RPMI8226 (cell line): ENCODE measurements at regions not wholly inside any gene's neighbourhood (a gene's known extent, or its start where the extent isn't known, plus 50 kb on each side); places are given as distances from the start of the nearest gene placed in this dataset.
A peak's percentile ranks its signal among the peaks of the same experiment; 100 is the strongest.
"Not testable (repeated sequence)": the region's sequence is repeated elsewhere in the genome, so short reads cannot be mapped to it uniquely, and the experiment has no call there.

ENCODE experiments used
- DNase-seq: peaks from one replicate; pipeline ENCODE4 v3.0.0-alpha.2; 2015

DNA sequence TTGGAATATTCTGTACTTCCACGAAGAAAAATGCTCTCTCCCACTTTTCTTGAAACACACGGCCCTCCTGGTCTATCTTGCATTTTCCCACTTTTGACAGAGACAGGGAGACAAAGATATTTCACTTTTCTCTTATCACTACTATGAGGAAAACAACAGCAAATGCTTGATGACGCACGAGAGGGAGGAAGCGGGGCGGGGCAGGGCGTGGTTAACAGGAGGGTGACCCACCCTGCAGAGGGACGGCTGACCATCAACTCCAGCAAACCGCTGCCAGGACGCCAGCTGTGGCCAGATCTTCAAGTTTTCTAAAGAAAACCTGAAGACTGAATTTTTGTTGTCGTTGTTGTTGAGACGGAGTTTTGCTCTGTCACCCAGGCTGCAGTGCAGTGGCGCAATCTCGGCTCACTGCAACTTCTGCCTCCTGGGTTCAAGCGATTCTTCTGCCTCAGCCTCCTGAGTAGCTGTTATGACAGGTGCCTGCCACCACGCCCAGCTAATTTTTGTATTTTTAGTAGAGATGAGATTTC is 63.8 kb downstream of the NSUN5 start:
- not testable (repeated sequence) for DNase-seq

DNA sequence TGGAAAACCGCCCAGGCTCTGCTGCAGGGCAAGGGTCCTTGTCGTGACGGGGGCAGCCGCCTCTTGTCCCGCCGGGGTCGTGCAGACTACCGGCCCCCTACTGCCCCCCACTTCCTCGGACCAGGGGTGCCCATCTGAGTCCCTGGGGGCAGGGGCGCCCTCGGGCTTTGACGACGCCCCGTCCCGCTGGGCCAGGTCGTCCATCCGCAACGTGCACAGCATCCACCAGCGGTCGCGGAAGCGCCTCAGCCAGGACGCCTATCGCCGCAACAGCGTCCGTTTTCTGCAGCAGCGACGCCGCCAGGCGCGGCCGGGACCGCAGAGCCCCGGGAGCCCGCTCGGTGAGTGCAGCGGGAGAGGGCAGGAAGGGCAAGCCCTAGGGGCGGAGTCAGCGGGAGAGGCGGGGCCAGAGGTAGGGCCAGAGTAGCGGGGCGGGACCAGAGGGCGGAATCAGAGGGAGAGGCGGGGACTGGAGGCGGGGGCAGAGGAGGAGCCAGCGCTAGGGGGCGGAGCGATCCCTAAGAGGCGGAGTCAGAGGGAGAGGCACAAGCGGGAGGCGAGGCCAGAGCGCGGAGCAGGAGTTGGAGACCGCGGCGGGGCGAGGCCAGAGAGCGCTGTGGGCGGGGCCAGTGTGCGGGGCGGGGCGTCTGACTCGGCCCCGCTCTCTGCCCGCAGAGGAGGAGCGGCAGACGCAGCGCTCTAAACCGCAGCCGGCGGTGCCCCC is 73.5 kb downstream of the NSUN5 start:
- not testable (repeated sequence) for DNase-seq

DNA sequence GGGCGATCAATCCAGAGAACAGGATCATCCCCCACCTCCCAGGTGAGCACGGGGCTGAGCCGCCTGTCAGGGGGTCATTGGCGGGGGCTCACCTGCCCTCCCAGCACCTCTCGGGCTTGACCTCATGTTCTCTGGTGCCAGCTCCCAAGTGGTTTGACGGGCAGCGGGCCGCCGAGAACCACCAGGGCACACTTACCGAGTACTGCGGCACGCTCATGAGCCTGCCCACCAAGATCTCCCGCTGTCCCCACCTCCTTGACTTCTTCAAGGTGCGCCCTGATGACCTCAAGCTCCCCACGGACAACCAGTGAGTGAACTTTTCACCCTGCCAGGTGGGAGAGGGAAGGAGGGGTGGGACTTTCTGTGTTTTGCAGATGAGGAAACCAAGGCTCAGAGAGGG is 82.9 kb downstream of the NSUN5 start:
- DNase-seq, result not testable (repeated sequence)

DNA sequence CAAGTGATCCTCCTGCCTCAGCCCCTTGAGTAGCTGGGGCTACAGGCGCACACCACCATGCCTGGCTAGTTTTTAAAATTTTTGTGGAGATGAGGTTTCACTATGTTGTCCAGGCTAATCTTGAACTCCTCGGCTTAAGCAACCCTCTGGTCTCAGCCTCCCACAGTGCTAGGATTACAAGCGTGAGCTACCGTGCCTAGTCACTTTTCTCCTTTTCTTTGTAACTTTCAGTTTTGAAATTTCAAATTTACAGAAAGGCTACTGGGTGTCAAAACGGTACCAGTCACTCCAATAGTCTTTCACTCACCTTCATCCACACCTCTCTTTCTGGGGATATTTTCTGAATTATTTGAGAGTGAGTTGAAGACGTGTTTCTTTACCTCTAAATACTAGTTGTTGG is 86.9 kb downstream of the NSUN5 start:
- DNase-seq, result not testable (repeated sequence)

DNA sequence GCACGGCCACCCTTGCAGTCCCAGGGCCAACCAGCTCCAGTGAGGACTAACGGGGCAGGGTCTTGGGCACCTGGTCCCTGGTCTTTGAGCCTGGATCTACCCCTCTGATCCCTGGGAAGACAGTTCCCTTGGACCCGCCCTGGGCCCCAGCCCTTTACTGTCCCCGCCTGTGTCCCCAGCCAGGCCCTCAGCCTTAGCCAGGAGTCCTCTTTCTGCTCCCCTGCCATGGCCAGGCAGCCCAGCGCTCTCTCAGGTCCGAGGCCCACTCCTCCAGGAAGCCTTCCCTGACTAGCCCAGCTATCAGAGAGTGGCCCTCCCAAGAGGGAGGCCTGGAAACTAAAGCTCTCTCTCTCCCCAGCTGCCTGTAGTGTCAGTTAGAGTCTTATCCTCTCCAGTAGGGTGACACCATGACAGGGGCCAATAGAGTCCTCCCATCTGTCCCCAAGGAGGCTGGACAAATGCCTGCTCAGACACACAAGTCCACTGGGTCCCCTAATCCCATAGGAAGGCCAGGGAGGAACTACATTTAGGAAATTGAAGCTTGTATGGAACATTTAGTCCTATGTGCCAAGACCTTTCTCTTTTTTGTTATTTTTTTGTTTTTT is 87.8 kb downstream of the NSUN5 start:
- not testable (repeated sequence) for DNase-seq

DNA sequence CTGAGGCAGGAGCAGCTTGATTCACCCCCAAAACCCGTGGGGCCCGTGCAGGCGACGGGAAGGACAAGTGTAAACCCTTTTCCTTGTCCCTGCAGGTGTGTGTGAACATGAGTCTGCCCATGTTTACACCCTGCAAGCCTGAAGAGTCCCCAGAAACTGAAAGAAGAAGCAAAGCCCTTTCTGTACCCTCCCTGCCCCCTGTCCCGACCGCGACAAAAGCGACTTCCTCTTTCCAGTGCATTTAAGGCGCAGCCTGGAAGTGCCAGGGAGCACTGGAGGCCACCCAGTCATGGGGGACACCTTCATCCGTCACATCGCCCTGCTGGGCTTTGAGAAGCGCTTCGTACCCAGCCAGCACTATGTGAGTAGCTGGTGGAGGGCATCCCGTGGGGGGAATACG is 88.3 kb downstream of the NSUN5 start:
- not testable (repeated sequence) for DNase-seq

DNA sequence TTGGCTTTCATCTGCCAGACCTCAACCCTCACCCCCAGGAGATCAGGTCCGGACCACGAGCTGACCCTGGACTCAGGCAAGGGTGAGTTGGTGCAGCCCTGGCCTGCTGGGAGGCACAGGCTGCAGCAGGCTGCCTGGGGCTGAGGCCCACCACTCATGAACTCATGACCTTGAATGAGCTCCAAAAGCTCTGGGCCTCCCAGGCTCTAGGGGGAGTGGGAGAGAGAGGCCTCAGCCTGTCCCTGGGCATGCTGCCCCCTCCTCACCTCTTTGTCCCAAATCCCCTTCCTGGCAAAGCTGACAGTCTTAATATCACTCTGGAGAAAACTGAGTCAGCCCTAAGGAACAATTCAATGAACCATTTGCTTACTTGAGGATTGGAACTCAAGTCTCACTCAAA is 89.8 kb downstream of the NSUN5 start:
- not testable (repeated sequence) for DNase-seq

DNA sequence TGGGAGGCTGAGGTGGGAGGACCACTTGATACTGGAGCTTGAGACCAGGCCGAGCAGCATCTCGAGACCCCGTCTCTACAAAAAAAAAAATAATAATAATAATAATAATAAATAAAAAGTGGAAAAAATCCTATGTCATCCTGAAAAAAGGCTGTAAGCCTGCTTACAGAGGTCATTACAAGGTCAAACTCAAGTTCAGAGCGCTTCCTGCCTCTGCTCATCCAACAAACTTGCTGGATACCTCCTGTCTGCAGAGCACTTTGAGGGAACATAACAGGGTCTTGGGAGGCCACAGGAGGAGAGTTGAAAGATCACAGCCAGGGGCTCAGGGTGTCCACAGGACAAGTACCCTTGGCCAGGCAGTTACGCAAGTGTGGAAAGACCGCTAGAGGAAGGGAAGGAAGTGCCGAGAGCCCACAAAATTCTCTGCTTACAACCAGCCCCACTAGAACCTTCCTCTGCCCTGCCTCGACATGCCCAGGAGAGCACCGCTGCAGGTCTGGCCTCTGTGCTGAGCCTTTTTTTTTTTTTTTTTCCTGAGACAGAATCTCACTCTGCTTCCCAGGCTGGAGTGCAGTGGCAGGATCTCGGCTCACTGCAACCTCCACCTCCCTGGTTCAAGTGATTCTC is 92.5 kb downstream of the NSUN5 start:
- DNase-seq, result not testable (repeated sequence)

DNA sequence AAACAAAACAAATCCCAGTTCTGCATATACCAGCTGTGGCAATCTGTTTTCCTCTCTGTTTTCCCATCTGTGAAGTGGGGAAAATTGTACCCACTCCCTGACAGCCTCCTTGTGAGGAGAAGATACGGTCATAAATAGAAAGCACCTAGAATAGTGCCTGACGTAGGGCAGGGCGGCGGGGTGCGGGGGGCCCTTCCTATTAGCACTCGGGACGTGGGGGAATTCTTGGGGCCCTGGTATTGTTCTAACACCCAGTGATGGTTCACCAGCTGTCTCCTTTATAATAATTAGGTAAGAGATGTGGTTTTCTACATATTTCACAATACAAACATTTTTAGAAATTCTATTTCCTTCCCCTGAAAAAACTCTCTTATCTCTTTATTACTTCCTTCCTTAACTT is 93.4 kb downstream of the NSUN5 start:
- DNase-seq, result not testable (repeated sequence)

DNA sequence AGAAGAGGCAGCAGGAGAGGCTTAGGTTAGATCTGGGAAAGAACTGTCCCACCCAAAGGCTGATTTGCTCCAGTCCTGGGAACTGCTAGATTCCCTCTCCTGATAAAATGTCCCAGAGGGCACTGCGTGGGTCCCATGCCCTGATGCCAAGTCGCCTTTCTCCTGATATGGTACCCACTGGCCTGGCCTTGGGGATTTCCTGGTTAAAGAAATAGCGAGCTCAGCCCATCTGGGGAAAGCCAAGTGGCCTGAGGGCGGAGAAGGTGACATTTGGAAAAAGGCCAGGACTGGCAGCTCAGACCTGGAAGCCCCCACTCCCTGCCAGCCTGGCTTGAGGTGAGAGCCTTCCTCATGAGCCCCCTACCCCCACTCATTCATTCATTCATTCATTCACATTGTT is 94.2 kb downstream of the NSUN5 start:
- DNase-seq, result peak; percentile 3

DNA sequence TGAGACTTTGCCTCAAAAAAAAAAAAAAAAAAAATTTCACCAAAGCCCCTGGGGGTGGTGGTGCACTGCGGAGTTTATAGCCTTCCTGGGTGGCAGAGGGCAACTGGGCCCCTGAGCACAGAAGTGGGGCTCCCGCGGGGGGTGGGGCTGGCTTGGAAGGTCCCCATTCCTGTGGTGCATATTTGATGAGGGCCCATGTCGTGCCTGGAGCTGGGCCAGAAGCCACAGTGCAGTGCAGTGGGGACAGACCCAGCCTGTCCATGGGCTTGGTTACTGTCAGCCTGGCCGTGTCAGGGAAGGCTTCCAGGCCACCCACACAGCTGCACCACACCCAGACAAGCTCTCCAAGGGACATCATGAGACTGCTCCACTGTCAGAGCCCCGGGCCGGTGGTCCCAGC is 95.5 kb downstream of the NSUN5 start:
- DNase-seq, result not testable (repeated sequence)

DNA sequence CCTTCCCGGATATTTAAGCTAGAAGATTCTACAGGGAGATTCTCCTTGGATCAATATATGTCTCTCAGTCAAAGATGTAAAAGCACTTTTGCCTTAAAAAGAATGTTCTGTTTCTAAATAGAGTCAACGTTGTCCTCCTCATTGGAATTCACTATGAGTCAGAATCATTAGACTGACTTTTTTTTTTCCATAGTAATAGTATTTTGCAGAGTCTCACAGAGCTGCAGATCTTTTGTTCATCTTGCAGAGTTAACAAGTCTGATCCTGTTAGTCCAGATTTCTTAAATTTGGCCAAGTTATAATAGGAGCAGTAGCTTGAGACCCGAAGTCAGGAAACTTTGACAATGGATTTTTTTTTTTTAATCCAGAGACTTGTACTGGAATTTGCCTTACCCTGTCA is 103.0 kb downstream of the NSUN5 start:
- DNase-seq, result not testable (repeated sequence)

DNA sequence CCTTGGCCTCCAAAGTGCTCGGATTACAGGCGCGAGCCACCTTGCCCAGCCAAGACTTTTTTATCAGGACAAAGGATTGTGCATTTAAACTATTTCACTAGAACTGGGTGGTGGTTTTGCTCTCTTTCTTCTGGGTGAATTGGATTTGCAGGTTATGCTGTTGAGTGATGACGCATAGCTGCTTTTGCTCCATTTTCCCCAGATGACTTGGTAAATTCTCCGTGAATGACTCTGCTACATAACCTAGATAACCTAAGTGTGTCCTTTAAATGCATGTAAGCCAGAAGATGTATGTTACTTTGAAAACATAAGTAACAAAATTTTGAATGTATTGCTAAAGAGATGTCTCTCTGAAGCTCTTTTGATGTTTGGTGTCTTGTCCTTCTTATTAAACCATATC is 103.7 kb downstream of the NSUN5 start:
- not testable (repeated sequence) for DNase-seq

DNA sequence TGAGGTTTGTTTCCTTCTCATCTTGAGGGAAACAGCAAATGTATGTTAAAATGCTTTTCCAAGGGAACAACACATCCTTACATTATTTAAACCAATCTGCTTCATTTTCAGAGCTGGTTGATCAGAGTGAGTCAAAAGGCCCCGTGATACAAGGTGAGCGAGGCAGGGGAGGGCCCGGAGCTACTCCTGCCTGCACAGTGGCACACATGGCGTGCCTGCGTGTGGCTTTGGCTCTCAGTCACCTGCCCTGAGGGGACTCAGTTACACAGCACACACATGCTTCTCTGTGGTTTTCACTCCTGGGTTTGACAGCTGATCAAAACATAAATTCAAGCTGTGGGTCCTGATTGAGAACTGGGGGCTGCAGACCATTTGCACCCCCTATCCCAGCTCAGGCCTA is 105.3 kb downstream of the NSUN5 start:
- DNase-seq, result not testable (repeated sequence)

DNA sequence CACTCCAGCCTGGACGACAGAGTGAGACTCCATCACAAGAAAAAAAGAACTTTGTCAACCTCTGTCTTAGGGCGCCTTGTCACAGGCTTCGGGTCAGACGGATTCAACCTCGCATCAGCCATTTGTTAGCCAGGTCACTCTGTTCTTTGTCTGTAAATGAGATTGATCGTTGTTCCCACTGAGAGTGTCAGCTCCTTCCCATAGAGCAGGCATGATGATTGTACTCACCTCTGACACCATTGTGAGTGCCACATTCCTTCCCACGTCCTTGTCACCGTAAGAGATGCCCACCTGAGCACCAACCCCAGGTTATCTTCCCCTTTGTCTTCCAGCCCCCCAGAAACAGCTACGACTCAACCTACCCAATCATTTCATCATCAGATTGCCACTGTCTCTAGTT is 107.4 kb downstream of the NSUN5 start:
- DNase-seq, result not testable (repeated sequence)

DNA sequence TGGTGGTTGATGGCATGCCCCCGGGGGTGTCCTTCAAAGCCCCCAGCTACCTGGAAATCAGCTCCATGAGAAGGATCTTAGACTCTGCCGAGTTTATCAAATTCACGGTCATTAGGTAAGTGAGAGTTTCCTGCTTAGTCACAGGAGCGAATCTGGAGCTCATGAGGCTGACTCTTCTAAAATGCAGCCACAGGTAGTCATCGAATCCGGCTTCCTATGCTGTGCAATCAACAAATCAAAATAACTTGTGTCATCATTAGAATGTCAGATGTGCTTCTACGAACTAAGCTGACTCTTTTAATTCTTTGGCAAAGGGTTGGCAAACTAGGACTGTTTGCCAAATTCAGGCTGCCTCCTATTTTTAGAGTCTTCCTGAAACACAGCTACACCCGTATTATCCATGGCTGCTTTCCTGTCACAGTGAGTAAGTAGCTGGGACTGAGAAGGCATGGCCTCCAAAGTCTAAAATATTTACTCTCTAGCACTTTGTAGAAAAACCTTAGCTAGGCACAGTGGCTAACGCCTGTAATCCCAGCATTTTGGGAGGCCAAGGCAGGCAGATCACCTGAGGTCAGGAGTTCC is 108.0 kb downstream of the NSUN5 start:
- DNase-seq, result not testable (repeated sequence)

DNA sequence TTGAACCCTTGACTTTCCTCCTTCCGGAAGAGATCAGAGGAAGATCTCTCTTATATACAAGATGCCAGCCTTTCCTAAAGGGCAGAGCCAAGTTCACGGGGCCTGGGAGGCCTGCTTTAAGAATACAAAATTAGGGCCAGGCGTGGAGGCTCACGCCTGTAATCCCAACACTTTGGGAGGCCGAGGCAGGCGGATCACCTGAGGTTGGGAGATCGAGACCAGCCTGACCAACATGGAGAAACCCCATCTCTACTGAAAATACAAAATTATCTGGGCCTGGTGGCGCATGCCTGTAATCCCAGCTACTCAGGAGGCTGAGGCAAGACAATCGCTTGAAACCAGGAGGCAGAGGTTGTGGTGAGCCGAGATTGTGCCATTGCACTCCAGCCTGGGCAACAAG is 108.2 kb upstream of the SPDYE9 start:
- not testable (repeated sequence) for DNase-seq

DNA sequence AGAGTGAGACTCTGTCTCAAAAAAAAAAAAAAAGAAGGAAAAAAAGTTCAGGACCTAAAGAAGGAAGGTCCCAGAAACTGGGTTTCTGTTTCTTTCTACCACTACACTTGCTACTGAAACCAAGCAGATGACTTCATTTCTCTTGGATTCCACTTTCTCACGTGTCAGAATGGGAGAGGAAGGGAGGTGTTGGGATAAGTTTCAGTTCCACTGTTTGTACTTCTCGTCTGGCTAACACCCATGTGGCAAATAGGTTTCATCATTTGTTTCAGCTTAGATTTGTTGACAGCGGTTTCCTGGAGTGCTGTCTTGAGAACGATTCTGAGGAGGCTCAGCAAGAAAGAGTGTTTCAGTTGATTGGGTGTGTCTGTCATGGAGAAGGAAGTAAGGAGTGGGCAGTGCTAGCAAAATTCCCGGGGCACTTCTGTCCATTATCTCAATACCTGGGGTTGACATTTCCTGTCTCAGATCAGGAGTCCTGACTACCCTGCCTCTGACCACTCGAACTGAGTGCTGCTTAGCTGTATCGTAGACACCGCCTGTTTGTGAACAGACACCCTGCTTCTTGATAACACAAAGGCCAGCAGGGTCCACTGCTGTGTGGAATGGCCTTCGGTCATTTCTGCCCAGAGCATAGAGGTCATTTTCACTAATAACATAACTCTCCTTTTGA is 104.8 kb upstream of the SPDYE9 start:
- not testable (repeated sequence) for DNase-seq

DNA sequence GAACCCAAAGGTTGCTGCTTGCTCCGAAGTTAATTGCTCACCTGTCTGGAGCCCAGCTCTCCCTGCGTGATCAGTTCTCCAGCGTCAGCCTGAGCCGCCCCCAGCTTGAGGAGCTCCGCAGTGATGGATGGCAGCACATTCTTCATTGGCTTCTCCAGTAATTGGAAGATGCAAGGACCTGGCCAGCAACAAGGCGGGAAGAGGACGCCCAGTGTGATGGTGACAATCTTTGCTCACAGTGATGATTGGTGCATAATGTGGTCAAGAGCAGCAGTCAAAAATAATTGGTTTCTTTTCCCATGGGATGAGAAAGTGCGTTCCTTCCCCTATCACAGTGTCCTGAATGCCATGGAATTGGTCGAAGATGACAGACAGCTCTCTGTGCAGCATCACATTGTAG is 102.4 kb upstream of the SPDYE9 start:
- not testable (repeated sequence) for DNase-seq

DNA sequence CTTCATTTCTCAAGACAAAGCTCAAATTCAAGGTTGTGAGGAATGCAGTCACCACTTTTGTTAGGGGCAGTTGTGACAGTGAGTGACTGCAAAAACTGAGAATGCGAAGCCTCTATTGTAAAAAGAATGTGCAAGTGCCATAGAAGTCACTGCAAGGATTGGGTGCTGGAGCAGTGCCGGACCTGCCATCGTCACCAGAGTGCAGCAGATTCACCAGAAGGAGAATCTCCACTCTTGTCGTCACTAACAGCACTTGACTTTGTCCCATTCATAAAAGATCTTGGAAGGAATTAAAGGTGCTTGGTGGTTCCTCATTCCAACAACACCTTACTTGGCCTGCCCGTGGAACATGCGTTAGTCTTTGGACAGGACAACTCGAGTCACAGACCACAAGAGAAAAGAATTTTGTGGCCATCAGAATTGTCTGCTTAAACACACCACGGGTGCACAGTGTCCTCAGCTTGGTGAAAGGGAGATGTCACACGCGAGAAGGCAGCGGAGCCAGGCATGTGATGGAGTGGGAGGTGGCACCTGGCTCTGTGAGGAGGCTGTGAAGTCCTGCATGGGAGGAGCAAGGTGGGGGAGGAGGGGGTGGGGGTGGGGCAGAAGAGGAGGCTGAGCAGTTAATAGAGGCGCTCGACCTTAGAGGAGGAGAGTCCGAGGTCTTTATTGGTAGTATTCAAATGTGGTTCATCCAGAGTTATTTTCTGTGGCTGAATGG is 100.9 kb upstream of the SPDYE9 start:
- DNase-seq, result not testable (repeated sequence)

DNA sequence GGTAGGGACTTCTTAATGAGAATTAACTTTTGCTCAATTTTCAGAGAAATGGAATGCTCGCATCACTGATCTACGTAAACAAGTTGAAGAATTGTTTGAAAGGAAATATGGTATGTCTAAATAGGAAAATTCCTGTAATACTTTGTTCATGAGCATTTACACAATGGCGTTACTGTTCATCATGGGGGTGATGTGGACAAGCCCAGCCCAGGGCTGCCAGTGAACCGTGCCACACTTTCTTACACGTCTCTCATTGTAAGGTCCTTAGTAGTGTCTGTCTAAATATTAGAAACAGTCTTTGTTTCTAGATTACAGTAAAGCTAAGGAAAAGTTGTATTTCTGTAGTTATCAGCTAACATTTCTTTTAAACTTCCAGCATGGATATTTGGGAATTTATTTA is 91.0 kb upstream of the SPDYE9 start:
- DNase-seq, result not testable (repeated sequence)

DNA sequence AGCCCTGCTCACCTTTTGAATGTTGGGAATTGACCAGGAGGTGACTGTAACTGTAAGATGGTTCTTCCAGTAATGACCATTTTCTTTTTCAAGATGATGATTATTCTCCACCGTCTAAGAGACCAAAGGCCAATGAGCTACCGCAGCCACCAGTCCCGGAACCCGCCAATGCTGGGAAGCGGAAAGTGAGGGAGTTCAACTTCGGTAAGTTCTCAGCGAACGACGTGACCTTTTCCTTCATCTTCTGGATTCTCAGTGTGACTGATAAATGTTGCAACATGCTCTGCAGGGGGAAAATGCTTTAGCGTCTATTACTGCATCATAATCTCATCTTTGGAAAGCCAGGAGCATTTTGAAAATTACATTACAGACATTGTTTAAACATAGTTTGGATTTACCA is 89.5 kb upstream of the SPDYE9 start:
- DNase-seq, result not testable (repeated sequence)
